22Rv1 (cell line): ENCODE measurements at regions not wholly inside any gene's neighbourhood (a gene's known extent, or its start where the extent isn't known, plus 50 kb on each side); places are given as distances from the start of the nearest gene placed in this dataset.

Experiments
- CTCF ChIP-seq: fragments of 450-650 bp; IDR thresholded peaks from 2 replicates; pipeline ENCODE4 v1.5.1; 2017; ENCODE audit warnings: mild to moderate bottlenecking
- ZFX ChIP-seq: fragments of 450-650 bp; IDR thresholded peaks from 2 replicates; pipeline ENCODE4 v1.6.1; 2017; ENCODE audit warnings: antibody characterized with exemption, borderline replicate concordance

- no peak for TF ChIP-seq CTCF
- TF ChIP-seq ZFX, result no peak
Measured at GRCh38 chr6:22657352-22657980, 88.1 kb downstream of the HDGFL1 start.
